ENCODE measurements at regions not wholly inside any gene's neighbourhood (a gene's known extent, or its start where the extent isn't known, plus 50 kb on each side); places are given as distances from the start of the nearest gene placed in this dataset.

DNA sequence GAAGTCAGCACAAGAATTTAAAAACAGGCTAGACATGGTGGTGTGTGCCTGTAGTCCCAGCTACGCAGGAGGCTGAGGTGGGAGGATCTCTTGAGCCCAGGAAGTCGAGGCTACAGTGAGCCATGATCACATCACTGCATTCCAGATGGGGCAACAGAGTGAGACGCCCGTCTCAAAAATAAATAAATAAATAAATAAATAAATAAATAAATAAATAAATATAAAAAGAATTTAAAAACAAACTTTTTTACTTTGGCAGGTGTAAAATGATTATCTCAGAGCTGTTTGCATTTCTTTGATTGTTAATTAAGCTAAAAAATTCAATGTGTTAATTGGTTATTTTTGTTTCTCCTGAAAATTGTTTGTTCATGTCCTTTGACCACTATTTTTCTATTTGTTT, 97.5 kb upstream of the RPS6KA3 start:
- DNase-seq = no peak

DNA sequence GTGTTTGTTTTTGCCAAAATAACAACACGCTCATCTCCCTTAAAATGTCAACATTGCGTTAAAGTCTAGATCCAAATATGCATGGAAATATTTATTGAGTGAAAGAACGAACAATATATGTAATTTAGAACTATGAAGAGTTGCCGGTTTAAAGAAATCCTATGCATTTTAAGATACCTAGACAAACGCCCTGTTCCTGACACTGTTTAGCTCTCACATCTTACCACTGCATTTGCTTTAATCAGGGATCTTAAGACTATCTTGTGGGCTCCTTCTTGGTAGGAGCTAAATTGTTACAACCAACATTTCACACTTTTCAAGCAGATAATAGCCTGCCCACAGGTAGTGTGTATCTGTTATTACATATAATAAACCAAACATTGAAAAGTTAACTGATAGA, 96.6 kb upstream of the RPS6KA3 start:
- no peak for DNase-seq

DNA sequence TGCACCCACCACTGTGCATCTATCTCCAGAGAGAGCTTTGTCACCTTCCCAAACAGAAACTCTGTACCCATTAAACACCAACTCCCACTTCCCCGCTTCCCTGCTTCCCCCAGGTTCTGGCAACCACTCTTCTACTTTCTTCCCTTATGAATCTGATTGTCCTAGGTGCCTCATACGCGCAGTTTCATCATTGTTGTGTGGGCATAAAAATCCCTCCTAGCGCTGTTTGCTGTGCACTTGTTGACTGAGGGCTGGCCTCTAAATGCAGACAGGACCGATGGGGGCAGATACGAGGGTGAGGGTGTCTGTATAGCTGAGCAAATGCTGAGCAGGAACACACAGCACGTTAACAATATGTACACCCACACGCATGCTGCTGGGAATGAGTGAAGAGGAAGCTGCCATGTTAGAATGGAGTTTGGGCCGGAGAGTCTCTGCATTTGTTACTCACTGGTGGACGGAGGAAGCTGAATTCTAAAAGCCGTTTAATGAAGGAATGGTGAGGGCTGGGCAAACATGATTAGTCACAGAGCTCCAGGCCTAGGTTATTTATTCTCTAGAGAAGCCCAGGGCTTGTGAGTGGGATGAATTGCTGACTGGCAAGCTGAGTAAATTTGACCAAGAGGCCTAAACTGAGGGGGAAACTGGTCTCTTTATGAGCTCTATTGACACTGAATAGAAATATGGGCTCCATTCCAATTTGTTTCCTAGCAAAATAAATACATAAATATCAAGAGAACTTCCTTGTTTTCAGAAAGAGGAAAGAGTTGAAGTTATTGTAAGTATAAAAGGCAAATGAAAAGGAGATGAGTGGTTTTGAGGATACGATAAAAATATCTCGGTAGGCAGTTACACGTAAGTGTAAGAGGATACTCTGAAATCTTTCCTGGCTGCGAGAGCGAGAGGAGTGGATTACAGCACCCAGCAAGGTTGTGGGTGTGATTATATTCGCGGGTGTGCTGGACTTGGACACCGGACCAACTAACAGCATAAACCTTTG, 95.9 kb upstream of the RPS6KA3 start:
- DNase-seq = no peak

DNA sequence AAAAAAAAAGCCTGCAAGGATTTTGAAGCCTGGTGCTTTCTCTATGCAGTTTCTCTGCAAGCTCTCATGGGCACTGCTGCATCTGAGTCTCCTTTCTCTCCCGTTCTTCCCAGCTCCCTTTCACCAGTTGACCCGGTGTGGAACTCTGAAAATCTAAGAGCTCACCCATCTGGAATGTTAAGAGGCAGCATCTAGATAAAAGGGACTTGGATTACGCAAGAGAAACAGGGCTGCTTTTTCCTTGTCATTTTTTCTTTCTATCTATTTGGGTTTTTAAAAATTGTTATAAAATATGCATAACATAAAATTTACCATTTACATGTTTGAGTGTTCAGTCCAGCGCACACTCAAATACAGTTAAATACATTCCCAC, 95.2 kb upstream of the RPS6KA3 start:
- no peak for DNase-seq

DNA sequence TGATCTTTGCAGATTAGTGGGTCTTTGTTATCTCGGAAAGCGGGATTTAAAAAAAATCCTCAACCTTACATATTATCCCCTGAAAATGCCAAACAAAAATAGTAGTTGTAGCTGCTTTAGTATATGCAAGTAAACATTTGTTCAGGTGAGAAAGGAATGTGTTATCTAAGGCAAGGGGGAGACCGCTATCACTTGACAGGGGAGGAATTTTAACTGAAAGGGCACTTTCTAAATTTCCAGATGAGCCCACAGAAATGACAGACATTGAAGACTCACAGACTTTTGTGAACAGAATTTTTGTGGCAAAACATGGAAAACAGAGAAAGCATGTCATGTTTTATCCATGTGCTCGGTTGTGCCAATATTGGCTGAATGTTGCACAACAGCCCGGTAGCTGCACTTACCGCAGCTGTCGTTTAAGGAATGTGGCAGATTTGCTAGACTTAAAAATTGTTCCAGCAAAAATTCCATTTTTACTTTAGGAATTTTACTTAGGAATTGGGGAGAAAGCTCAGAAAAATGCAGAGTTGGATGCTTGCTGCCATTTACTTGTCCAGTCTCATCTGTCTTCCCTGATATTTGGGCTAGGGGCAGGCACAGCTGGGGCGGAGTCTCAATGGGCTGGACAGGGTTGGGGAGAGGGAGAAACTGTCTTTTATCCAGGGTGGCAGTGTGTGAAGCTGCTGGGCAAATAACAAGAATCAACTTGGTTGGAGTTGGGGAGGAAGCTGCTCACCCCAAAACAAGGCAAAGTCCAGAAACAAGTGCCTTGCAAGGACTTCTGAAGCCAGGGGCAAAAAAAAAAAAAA, 94.6 kb upstream of the RPS6KA3 start:
- no peak for DNase-seq

DNA sequence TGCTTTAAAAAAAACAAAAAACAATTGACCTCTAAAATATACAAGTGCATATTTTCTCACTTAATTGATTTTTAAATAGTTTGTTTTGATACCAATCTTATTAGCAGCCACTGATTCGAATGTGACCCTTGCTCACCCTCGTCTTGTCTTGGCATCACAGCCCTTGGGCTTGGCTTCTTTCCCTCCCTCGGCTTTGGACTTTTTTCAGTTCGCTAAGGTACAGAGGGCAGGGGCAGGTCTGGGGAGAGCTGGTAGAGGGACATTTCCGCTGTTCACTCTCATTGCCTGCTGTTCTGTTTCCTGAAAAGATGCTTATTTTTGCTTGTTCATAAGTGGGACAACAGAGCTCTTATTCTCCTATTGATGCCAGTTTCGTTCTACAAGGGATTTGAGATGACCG, 88.5 kb upstream of the RPS6KA3 start:
- no peak for DNase-seq

DNA sequence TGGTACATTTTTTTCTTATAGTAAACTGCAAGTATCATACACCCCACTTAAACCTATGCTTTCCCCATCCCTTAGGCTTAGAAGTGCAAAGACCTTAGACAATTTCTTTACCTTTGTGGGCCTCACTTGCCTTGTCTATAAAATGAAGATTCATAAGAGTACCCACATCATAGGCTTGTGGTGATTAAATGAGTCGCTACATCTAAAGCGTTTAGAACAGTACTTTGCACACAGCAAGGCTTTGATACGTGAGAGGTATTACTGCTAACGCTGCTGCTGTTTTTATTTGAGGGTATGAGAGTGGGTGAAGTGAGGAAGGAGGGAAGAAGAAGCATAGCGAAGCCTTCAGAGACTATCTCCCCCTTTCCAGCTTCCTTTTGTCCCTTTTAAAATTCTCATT, 87.8 kb upstream of the RPS6KA3 start:
- DNase-seq = no peak

DNA sequence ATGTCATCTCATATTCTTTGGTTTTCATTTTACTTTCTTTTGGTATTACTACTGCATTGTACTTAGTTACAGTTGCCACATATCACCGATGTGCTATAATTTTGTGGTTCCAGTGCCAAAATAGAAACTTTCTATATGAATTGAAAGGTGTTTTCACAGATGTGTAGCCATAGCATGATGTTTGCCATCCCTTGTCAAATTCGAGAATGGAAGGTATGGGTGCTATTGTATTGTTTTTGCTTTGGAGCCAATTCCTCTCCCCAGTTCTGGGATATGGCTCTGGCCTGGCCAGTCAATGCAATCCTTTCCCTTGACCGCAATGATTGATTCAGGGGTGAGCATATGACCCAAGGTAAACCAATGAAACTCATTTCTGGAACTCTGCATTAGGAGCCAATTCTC, 86.2 kb upstream of the RPS6KA3 start:
- no peak for DNase-seq

DNA sequence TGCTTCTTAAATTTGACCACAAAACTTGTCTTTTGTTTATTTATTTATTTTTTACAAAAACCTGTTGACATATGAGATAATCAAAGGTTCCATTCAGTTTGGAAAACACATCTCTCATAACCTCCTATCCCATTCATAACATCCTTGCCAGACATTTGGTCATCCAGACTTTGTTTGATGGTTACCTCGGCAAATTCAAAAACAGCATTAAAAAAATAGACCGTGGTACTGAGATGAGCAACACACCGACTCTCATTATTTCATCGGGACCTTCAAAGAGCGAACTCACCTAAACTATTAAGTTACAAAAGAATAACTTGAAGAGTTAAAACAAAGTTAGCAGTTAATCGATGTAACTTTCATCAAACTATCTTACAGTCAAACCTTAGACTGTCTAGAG, 85.8 kb upstream of the RPS6KA3 start:
- no peak for DNase-seq

DNA sequence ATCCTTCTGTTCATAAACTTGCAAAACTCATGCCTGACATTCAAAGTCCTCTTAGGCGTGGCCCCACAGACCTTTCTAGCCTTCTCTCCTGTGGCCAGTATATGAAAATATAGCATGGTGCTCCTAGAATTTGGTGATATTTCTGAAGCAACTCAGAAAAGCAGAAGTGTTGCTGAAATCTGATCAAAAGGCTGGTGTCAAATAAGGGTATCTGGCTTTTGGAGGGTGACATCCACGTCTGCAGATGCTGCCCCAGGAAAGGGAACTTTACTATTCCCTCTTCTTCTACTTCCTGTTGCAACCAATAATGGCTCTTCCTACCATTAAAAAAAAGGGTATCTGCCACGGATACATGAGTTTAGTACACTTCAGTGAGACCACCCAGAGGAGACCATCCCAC, 83.9 kb upstream of the RPS6KA3 start:
- DNase-seq = no peak

DNA sequence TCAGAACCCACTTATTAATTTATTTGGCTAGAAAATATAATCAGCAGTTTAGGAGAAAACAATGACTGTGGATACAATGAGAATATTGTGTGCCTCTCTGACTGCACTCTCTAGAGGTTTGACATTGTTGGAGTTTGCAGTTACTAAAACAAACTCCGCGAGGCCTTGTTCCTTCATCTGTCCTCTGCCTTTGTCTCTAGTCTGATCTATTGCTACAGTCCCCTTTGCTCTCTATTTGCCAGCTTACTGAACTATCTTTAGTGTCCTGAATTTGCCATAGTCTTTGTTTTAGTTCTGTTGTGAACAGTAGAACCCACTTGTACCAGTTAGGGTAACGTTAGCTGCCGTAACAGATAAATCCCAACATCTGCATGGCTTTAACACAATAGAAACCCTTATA, 81.4 kb upstream of the RPS6KA3 start:
- no peak for DNase-seq

DNA sequence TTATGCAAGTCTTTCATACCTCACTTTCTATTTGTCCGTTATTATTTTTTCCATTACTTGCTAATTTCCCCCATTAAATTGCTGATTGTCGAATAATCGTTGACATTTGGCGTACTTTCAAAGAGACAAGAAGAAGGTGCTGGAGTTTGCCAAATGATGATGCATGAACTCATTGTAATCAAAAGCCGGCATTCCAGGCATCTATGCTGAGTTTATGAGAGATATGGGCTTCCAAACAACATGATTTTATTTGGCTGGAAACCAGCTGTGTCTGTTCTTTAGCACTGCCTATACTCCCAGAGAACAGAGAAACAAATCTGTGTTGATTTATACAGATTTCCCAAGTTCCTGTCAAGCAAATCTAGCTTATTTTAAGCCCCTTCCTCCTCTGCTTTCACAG, 80.8 kb upstream of the RPS6KA3 start:
- DNase-seq = no peak

DNA sequence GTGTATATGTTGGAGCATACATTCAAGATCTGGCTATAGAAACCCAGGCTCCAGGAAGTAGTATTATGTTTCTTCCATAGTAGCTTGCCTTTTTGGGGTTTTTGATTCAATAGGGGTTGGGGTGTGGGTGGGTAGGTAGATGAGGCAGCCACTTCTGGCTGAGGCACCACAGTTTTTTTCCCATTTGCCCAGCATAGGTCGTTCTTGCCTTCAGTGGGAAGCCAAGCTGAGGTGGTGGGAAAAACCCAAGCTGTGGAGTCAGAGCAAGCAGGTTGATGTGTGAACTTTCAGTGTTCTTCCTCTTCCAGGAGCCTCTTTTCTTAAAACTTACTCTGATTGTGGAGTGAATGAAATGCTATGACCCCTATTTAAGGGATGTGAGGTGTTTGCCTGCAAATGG, 67.0 kb upstream of the RPS6KA3 start:
- DNase-seq = no peak

DNA sequence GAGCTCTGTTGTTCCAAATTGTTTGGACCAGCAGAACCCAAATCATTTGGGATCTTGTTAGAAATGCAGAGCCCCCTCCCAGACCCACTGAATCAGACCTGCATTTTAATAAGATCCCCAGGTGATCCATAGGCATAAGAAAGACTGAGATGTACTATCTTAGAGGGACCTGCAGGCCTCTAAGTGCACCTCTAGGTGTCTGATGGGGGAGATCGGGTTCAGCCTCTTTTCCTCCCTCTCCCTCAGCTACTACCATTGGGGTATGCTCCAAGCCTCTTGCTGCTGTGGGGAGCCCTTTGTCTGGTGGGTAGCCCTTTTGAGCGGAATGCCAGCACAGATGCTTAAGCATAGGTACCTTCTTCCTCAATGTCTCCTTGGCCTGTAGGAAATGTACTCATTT, 63.8 kb upstream of the RPS6KA3 start:
- DNase-seq = no peak

DNA sequence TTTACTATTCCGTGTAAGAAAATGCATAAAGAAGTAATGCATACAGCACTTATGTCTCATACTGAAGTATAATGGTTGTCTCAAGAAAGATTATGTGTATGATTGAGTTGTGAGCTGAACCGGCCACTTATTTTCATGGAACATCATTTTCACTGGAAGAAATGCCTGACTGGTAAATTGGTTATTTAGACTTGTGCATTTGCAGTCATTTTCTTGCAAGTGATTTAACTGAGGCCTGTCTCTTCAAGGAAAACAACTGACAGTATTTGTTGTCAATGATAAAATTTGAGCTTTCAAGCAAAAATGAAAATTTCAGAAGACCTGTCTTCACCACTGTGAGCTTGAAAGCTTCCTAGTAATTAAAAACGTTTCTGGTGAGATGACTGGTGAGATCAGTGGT, 62.7 kb upstream of the RPS6KA3 start:
- no peak for DNase-seq

DNA sequence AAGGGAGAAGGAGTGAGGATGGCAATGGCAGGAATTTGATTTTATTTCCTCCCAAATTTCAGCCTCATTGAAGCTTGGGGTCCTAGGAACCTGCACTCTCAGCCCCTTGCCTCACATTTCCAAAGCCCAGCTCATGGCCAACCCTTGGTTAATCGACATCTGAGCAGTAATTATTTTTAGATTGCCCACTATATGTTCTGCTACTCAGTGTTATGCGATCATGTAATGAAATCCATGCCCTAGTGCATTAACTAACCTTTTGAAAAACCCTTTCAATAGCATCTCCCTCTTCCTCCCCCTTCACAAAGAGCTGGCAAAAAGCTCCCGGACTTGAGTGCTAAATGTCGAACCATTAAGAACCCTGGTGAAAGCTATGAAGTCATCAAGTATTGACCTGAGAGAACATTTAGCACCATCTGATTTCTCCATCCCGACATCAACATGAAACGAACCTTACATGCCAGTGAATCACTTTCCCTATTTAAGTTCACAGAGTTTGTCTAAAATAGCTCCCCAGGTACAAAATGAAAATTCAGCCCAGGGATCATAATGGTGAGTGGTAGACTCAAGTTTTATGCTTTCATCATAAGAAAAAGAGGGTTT, 59.2 kb upstream of the RPS6KA3 start:
- DNase-seq = no peak

DNA sequence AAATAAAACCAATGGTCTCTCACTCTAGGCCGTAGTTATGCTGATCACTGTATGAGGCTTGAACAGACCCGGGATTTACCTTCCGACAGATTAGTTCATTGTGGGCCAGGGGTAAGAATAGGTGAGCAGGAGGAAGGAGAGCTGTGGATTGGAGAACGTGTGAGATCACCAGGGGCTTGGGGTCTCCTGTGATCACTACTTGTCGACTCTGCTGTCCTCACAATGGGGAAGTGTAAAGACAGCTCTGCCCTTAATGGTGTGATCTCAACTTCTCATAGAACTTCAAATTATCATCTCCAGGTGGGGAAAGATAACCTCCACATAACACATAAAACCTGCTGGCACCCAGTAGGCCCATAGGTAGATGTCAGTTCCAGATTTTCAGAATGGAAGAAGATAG, 56.2 kb upstream of the RPS6KA3 start:
- no peak for DNase-seq

DNA sequence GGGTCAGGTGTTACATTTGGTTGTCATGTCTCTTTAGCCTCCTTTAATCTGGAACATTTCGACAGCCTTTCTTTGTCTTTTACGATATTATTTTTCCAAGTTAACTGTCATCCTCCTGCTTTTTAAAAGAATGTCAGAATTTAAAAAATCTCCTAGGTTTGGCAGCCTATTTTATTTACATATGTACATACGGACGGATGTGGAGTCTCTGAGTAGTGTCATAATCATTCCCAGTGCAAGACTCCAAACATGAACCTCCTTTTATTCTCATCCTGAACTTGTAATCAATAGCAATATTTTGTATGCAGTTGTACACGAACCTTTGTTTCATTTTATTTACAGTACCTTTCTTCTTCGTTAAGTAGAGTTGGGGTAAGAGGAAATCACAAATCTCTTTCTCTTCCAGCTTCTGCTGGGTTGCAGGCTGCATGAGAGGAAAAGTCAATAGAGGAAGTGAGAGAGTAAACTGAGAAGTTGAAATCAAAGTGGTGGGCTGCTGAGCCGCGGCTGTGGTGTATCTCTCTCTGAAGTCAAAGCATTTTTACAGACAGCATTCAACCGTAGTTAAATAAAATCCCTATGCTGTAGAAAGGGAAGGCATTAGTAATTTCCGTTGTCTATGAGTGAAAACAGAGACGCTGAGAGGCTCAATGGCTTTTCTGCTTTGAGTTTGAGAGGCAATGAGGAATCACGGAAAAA, 53.9 kb upstream of the RPS6KA3 start:
- DNase-seq = no peak

DNA sequence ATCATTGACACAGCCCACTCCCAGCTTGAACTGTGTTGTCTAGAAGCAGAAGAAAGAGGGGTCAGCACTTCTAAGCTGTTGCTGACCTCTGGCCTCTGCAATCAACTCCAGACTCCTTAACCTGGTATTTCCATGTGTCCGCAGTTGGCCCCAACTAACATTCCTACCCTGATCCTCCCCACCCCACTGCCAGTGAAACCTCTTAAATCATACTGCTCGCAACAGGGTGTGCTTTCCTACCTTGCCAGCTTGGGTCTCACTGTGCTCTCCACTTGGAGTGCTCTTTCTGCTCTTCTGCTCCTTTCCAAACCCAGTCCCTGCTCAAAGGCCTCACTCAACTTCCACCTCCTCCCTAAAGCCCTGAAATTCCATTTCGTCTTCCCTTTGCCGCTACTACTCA, 52.3 kb upstream of the RPS6KA3 start:
- no peak for DNase-seq

DNA sequence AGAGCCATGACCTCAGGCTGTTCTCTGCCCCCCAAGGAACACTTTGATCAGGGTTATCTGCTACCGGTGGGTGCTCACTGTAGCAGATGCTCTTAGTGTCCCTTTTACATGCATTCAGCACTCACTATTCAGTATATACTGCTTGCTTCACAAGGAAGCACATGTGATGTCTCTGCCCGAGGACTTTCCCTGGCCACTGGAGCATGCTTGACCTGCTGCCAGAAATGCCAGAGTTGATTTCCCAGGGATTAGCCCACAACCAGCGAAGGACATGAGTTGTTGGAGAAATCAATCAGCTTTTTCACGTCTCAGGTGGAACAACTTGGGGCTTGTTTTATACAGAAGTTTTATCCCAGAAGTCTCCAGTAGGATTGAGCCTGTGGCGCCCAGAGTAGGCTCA, 51.2 kb upstream of the RPS6KA3 start:
- DNase-seq = no peak

Measured in activated CD4-positive, alpha-beta T cell treated with anti-CD3 and anti-CD28 coated beads for 4 hours (primary cell).